AG04449 (cell line): ENCODE measurements at regions not wholly inside any gene's neighbourhood (a gene's known extent, or its start where the extent isn't known, plus 50 kb on each side); places are given as distances from the start of the nearest gene placed in this dataset.

ENCODE experiments used
- CTCF ChIA-PET: fragments of 350-600 bp; formaldehyde crosslinking; extraction: SDS; loops from one replicate; lab custom pipeline; 2021; ENCODE audit warnings: antibody characterized with exemption; lab: Yijun Ruan, JAX
- POLR2A ChIA-PET: fragments of 400-600, 350-600 bp; formaldehyde crosslinking; extraction: SDS; loops from one replicate; lab custom pipeline; 2020; ENCODE audit warnings: antibody characterized with exemption, inconsistent platforms; lab: Yijun Ruan, JAX
- DNase-seq: peaks from one replicate; pipeline ENCODE4 v3.0.0-alpha.2; 2010; ENCODE audit warnings: low read depth, low spot score
- H3K4me3 ChIP-seq: 2 replicates; pipeline ENCODE4 v1.5.1; 2011; ENCODE audit warnings: low read depth, mild to moderate bottlenecking, control low read depth, low read length
- TF ChIP-seq, protein P1 (sequence below): IDR thresholded peaks from one replicate; pipeline ENCODE4 v1.5.1; 2011; ENCODE audit warnings: mild to moderate bottlenecking, moderate library complexity, low read length, control low read depth, inconsistent platforms; ENCODE audit not compliant: insufficient read depth; ENCODE audit errors: missing control alignments

DNA sequence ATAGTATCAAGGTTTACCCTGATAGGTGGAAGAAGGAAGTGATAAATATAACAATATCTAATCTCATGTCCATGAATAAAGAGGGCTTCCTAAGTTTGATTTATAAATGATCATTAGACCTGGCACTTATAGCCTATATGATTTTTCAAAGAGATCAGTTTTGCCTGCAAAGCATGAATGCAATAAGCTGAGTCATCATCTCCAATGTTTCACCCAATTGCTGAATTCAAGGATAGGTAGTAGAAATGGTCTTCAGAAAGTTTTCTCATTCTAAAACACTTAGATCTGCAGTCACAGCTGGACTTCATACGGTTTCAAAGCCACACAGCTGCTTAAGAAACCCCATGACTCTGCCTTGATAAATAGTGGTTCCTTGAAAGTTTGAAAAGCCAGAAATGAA lies 1722.8 kb downstream of the MAT2B start:
- H3K4me3 ChIP-seq, result no peak overlapping the region
- TF ChIP-seq, protein P1, sequence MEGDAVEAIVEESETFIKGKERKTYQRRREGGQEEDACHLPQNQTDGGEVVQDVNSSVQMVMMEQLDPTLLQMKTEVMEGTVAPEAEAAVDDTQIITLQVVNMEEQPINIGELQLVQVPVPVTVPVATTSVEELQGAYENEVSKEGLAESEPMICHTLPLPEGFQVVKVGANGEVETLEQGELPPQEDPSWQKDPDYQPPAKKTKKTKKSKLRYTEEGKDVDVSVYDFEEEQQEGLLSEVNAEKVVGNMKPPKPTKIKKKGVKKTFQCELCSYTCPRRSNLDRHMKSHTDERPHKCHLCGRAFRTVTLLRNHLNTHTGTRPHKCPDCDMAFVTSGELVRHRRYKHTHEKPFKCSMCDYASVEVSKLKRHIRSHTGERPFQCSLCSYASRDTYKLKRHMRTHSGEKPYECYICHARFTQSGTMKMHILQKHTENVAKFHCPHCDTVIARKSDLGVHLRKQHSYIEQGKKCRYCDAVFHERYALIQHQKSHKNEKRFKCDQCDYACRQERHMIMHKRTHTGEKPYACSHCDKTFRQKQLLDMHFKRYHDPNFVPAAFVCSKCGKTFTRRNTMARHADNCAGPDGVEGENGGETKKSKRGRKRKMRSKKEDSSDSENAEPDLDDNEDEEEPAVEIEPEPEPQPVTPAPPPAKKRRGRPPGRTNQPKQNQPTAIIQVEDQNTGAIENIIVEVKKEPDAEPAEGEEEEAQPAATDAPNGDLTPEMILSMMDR, result no peak
- POLR2A ChIA-PET, result no interaction called here
- CTCF ChIA-PET, result no interaction called here
- DNase-seq, result no peak

DNA sequence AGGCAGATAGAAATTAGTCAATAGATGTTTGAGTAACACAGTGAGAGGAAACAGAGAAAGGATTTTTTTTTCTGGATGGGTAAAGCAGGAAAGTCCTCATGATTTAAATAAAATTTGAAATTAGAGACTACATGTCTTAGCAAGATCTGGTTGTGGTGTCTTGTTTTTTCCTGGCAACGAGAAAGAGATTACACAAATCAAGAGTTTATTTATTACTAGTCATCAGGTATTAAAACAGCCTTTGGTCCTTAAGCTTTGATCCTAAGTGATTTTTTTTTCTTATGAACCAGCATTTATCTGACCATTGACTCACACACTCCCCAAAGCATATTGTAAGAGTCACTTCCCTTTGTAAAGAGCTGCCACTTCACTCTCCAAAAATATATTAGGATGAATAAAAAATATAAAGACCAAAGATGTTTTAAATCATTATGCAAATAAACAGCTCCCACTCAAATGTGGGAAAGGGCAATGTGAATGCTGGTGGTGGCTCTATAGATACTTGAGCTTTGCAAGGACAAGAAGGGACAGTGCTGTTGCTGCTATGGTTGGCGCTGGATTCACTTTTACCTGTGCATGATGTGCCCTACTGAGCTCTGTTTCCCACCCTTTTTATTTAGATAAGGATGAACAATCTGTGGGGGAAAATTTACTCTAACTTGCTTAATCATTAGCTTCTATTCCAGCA lies 1726.5 kb downstream of the MAT2B start:
- no peak overlapping the region for H3K4me3 ChIP-seq
- CTCF ChIA-PET, result no interaction called here

DNA sequence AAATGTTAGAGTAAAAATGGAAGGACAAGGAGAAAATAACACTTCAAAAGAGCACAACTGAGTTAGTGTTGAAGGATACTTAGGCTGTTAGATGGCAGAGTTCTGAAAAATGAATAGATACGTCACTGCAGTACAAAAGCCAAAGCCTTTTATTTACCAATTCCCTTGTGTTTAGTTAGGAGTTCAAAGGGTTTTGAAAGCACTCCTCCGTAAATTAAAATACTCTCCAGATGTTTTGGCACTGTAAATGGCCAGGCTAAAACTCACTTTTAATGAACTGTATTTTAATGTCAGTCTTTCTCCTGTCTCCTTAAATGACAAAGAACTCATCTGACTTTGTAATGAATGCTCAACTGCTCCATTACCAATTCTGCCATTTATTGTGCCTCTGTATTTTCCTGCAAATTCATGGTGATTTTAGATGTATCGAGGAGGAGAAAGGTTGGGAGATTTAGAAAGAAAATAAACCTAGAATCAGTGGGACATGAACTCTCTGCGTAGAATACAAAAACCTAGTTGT lies 1727.2 kb downstream of the MAT2B start:
- DNase-seq, result no peak
- POLR2A ChIA-PET, result no interaction called here
- TF ChIP-seq, protein P1, result no peak
- CTCF ChIA-PET, result no interaction called here
- H3K4me3 ChIP-seq, result no peak overlapping the region

More for the DNA sequence above, 1726.5 kb downstream of the MAT2B start:
- TF ChIP-seq, protein P1, result no peak
- POLR2A ChIA-PET, result no interaction called here
- DNase-seq, result no peak

DNA sequence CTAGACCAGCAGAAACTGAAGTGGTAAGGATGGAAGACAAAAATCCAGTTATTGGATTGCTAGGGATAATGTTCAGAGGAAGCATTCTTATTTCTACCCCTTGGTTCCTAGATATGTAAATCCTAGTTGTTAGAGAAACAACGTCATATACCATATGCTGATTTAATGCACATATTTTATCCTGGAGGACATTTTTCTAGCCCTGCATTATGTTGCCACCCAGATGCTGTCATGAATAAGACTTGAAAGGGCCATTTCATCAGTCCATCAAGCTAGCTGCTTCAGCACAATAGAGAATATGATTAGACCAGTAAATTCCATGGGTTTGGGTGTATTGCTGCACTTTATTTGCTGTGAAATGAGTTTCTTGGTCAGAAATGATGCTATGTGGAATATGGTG lies 1736.4 kb downstream of the MAT2B start:
- DNase-seq, result no peak
- H3K4me3 ChIP-seq, result no peak overlapping the region
- CTCF ChIA-PET, result no interaction called here
- POLR2A ChIA-PET, result no interaction called here
- TF ChIP-seq, protein P1, result no peak

DNA sequence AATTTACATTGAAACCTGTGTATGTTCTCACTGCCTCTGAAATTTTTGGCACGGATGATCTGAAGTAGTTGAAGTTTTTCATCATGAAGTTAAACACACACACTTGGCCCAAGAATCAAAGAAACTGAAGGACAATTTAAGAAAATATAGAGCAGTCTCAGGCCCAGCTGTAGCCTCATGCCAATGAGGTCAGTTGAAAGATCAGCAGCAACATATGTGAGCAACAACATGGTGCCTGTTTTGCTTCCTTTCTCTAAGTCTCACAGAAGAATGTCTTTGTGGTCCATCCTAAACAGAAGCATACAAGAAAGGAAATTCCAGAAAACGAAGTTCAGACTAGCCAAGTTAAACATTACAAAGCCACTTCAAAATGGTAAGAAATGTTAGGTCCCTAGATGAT lies 1737.2 kb downstream of the MAT2B start:
- no peak for DNase-seq
- POLR2A ChIA-PET, result no interaction called here
- CTCF ChIA-PET, result no interaction called here
- TF ChIP-seq, protein P1, result no peak
- no peak overlapping the region for H3K4me3 ChIP-seq

DNA sequence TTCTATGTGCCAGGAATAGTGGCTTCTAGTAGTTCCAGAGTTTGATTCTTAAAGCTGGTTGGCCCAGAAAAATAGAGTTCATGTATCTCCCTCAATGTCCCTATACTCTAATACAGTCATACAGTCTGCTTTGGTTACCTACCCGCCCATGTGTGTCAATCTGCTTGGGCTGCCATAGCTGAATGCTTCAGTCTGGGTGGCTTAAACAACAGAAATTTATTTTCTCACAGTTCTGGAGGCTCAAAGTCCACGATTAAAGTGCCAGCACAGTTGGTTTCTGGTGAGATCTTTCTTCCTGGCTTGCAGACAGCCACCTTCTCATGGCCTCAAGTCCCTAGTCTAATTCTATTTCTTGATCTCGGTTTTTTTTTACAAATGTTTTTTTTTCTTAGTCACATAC lies 1739.0 kb downstream of the MAT2B start:
- POLR2A ChIA-PET, result no interaction called here
- DNase-seq, result no peak
- H3K4me3 ChIP-seq, result no peak overlapping the region
- CTCF ChIA-PET, result no interaction called here
- TF ChIP-seq, protein P1, result no peak
